ENCODE measurements at regions not wholly inside any gene's neighbourhood (a gene's known extent, or its start where the extent isn't known, plus 50 kb on each side); places are given as distances from the start of the nearest gene placed in this dataset.

DNA sequence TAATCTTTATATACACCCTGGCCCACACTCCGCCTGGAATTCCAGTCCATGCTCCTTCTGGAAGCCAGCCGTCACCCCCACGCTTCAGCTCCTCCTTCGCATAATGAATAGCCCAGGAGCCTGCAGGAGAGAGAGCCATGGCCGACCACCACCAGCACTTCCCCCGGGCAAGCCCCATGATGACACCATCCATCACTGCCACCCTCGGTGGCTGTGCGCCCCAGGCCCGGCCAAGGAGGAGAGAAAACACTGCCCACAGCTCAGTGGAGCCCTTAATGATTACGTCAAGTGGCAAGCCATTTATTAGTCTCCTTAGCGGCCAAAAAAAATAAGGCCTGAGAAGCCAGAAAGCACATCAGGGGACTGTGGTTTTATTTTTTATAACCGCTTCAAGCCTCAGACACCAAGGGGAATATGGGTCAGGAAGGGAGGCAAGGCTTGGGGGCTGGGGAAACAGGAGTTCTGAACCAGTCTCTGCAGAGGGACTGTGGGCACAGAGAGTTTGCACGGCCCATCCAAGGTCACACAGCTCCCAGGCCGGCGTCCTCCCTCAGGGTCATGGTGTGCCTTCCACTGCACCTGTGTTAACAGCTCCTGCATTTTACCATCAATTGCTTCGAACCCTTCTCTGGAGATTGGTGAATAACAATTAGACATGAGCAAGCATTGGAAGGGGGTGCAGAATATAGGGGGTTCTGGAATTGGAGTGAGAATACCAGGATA is 134.3 kb downstream of the MN1 start:
- Histone ChIP-seq H3K27me3 (ENCODE audit: control insufficient read depth in 3 of 3, insufficient read depth in 3 of 3, low read depth in 1 of 3, low read length in 3 of 3) (no peaks in the 10 kb centered on the region), H2BK5ac (ENCODE audit: low read length) (no peak overlapping the region), H2BK12ac (ENCODE audit: low read length) (peak overlapping the region; percentile 1), H3K4me2 (ENCODE audit: insufficient read depth, low read length, poor library complexity, severe bottlenecking) (no peak overlapping the region), H3K23ac (ENCODE audit: low read depth, low read length, poor library complexity) (no peak overlapping the region), H2AFZ (ENCODE audit: low read length) (peak overlapping the region; percentile 68), H3K14ac (ENCODE audit: low read length) (no peak overlapping the region), H4K91ac (ENCODE audit: low read depth, low read length, poor library complexity) (no peak overlapping the region), H2BK120ac (ENCODE audit: low read depth, low read length) (peak overlapping the region; percentile 37), H2AK5ac (ENCODE audit: low read depth, low read length) (peak overlapping the region; percentile 10), H3K9me3 (replicated peaks in 1 of 2; ENCODE audit: control insufficient read depth in 2 of 2, insufficient read depth in 1 of 2, low read depth in 1 of 2, low read length in 2 of 2) (peaks cover 4 to 5% of the 10 kb centered on the region in 2 donors), H3K4ac (ENCODE audit: low read length) (no peak overlapping the region), H3K79me1 (ENCODE audit: low read depth, low read length) (no peaks in the 10 kb centered on the region), H3K36me3 (replicated peaks in 1 of 2; ENCODE audit: control insufficient read depth in 2 of 2, insufficient read depth in 2 of 2, low read length in 2 of 2) (no peaks in the 10 kb centered on the region), H3K9ac (ENCODE audit: low read depth, low read length, poor library complexity) (no peak overlapping the region), H4K8ac (ENCODE audit: low read depth, low read length) (no peak overlapping the region), H3K27ac (replicated peaks; ENCODE audit: low read length) (no peak overlapping the region), H3K4me1 (ENCODE audit: control insufficient read depth in 2 of 2, insufficient read depth in 1 of 2, low read depth in 1 of 2, low read length in 2 of 2) (peaks cover 33 to 34% of the 10 kb centered on the region in 2 donors), H3K18ac (ENCODE audit: low read length) (peak overlapping the region; percentile 78), H3K4me3 (ENCODE audit: low read length in 2 of 2) (no peak overlapping the region), H2BK15ac (ENCODE audit: low read length) (peak overlapping the region; percentile 3)
- WGBS, 2 donors (ENCODE audit: extremely low coverage in 2 of 2, insufficient read length in 2 of 2, insufficient replicate concordance in 1 of 2): no CpG with 5 or more reads among the region's 16 CpGs
- DNase-seq (ENCODE audit: low spot score): no peak

DNA sequence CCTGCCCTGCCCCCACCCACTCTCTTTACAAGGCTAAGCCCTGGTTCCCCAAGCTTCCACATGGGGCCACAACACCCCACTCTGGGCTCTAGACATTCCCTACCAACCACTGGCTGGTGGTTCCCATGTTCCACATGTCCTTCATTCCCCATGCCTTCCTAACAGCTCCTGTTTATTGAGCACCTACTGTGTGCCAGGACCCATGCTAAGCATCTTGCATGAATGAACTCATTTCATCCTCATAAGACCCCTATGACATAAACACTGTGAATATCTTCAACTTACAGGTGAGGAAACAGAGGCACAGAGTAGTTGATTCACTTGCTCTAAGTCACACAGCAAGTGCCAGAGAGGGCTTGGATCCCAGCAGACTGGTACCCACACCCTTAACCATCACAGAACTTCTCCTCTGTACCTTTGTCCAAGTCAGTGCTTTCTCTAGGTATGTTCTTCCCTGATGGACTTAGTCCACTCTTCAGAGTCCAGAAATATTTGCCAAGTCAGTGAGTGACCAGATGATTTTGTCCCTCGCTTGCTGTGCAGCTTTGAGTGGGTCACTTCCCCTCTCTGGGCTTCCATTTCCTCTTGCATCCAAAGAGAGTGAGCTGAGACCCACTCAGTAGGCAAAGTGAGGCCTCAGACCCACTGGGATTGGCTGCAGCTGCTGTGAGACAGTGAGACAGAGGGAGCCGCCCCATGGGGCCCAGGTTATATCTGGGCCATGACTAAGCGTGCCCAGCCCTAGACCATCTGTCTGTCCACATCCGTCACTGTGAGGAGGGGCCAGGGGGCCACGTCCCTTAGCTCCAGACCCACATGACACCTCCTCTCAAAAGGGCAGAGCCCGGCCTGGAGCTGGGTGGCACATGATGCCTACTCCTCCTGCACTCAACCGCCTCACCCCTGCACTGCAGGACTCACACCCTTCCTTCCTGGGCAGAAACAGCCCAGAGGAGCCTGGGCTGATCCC is 132.4 kb downstream of the MN1 start:
- Histone ChIP-seq H3K4me1 (ENCODE audit: control insufficient read depth in 2 of 2, insufficient read depth in 1 of 2, low read depth in 1 of 2, low read length in 2 of 2) (peaks cover 32 to 36% of the 10 kb centered on the region in 2 donors), H3K9ac (ENCODE audit: low read depth, low read length, poor library complexity) (no peak overlapping the region), H3K27ac (replicated peaks; ENCODE audit: low read length) (no peak overlapping the region), H3K18ac (ENCODE audit: low read length) (peak overlapping the region; percentile 93), H2BK120ac (ENCODE audit: low read depth, low read length) (peak overlapping the region; percentile 88), H3K36me3 (replicated peaks in 1 of 2; ENCODE audit: control insufficient read depth in 2 of 2, insufficient read depth in 2 of 2, low read length in 2 of 2) (no peaks in the 10 kb centered on the region), H2AFZ (ENCODE audit: low read length) (no peak overlapping the region), H2BK5ac (ENCODE audit: low read length) (peak overlapping the region; percentile 92), H3K14ac (ENCODE audit: low read length) (peak overlapping the region; percentile 5), H2BK12ac (ENCODE audit: low read length) (peak overlapping the region; percentile 98), H3K79me1 (ENCODE audit: low read depth, low read length) (no peaks in the 10 kb centered on the region), H2BK15ac (ENCODE audit: low read length) (peak overlapping the region; percentile 95), H3K4ac (ENCODE audit: low read length) (no peak overlapping the region), H3K23ac (ENCODE audit: low read depth, low read length, poor library complexity) (peak overlapping the region; percentile 32), H3K4me3 (ENCODE audit: low read length in 2 of 2) (no peak overlapping the region), H3K27me3 (ENCODE audit: control insufficient read depth in 3 of 3, insufficient read depth in 3 of 3, low read depth in 1 of 3, low read length in 3 of 3) (no peaks in the 10 kb centered on the region), H4K91ac (ENCODE audit: low read depth, low read length, poor library complexity) (peak overlapping the region; percentile 80), H4K8ac (ENCODE audit: low read depth, low read length) (no peak overlapping the region), H3K4me2 (ENCODE audit: insufficient read depth, low read length, poor library complexity, severe bottlenecking) (no peak overlapping the region), H3K9me3 (replicated peaks in 1 of 2; ENCODE audit: control insufficient read depth in 2 of 2, insufficient read depth in 1 of 2, low read depth in 1 of 2, low read length in 2 of 2) (peaks cover 4 to 5% of the 10 kb centered on the region in 2 donors), H2AK5ac (ENCODE audit: low read depth, low read length) (peak overlapping the region; percentile 97)
- DNase-seq (ENCODE audit: low spot score): no peak
- WGBS, 2 donors (ENCODE audit: extremely low coverage in 2 of 2, insufficient read length in 2 of 2, insufficient replicate concordance in 1 of 2): no CpG with 5 or more reads among the region's 7 CpGs

DNA sequence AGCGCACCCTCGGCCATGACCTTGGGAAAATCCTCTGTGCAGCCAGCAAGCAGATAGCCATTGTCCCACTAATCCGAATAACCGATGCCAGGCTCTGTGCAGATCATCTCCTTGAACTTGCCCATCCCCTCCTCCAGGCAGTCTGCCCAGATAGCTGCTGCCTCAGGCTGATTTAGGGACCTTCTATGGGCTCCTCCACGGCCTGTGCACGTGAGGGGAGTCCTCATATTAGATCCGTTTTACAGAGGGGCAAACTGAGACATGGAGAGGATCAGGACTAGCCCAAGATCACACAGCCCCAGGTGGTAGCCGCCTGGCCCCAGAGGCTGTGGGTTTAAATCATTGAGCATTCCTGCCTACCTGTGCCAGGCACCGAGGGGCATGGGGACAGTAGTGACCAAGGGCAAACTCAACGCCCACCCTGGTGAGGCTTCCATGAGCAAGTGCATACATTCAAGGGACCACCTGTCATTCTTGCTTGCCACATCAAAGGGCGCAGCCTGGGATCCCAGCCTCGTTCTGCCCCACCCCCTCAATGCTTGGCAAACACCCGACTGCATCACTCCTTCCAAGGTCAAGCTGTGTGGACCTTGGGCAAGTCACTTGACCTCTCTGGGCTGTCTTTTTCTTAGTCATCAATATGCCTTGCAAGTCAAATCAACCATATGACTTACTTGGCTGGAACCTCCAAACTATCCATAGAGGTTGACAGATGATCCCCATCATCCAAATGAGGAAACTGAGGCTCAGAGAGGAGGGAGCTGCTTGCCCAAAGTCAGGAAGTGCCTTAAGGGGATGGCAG is 131.6 kb downstream of the MN1 start:
- Histone ChIP-seq H3K18ac (ENCODE audit: low read length) (peak overlapping the region; percentile 93), H3K4me3 (ENCODE audit: low read length in 2 of 2) (peak overlapping the region; percentile 9 to 36), H2AFZ (ENCODE audit: low read length) (peak overlapping the region; percentile 31), H4K8ac (ENCODE audit: low read depth, low read length) (no peak overlapping the region), H2BK120ac (ENCODE audit: low read depth, low read length) (peak overlapping the region; percentile 88), H3K4ac (ENCODE audit: low read length) (peak overlapping the region; percentile 79), H3K36me3 (replicated peaks in 1 of 2; ENCODE audit: control insufficient read depth in 2 of 2, insufficient read depth in 2 of 2, low read length in 2 of 2) (no peaks in the 10 kb centered on the region), H3K14ac (ENCODE audit: low read length) (peak overlapping the region; percentile 5), H3K4me1 (ENCODE audit: control insufficient read depth in 2 of 2, insufficient read depth in 1 of 2, low read depth in 1 of 2, low read length in 2 of 2) (peaks cover 34 to 36% of the 10 kb centered on the region in 2 donors), H2BK15ac (ENCODE audit: low read length) (peak overlapping the region; percentile 95), H3K9ac (ENCODE audit: low read depth, low read length, poor library complexity) (no peak overlapping the region), H3K23ac (ENCODE audit: low read depth, low read length, poor library complexity) (peak overlapping the region; percentile 70), H2AK5ac (ENCODE audit: low read depth, low read length) (peak overlapping the region; percentile 97), H3K27ac (replicated peaks; ENCODE audit: low read length) (peak overlapping the region; percentile 80), H3K27me3 (ENCODE audit: control insufficient read depth in 3 of 3, insufficient read depth in 3 of 3, low read depth in 1 of 3, low read length in 3 of 3) (no peaks in the 10 kb centered on the region), H2BK12ac (ENCODE audit: low read length) (peak overlapping the region; percentile 98), H2BK5ac (ENCODE audit: low read length) (peak overlapping the region; percentile 92), H3K79me1 (ENCODE audit: low read depth, low read length) (no peaks in the 10 kb centered on the region), H3K4me2 (ENCODE audit: insufficient read depth, low read length, poor library complexity, severe bottlenecking) (peak overlapping the region; percentile 39), H3K9me3 (replicated peaks in 1 of 2; ENCODE audit: control insufficient read depth in 2 of 2, insufficient read depth in 1 of 2, low read depth in 1 of 2, low read length in 2 of 2) (peaks cover 4 to 5% of the 10 kb centered on the region in 2 donors), H4K91ac (ENCODE audit: low read depth, low read length, poor library complexity) (peak overlapping the region; percentile 98)
- no peak for DNase-seq (ENCODE audit: low spot score)
- no CpG with 5 or more reads among the region's 13 CpGs for WGBS, 2 donors (ENCODE audit: extremely low coverage in 2 of 2, insufficient read length in 2 of 2, insufficient replicate concordance in 1 of 2)

All from neuronal stem cell (in vitro differentiated cells).